Left lung (tissue), 4 donors: ENCODE measurements at regions not wholly inside any gene's neighbourhood (a gene's known extent, or its start where the extent isn't known, plus 50 kb on each side); places are given as distances from the start of the nearest gene placed in this dataset.

Source experiments
- ATAC-seq: fragments of 200-7000 bp; cut with Tn5 transposase; one replicate; pipeline ENCODE4 v1.9.1; 2020; ENCODE audit warnings: moderate library complexity
- DNase-seq, 4 donors: peaks; one replicate each; pipeline ENCODE4 v3.0.0-alpha.2; 2013 to 2020
- H3K27ac ChIP-seq, 2 donors: fragments of 200-600 bp; sonication (generic) in 1 of 2; one replicate each; pipeline versions ENCODE4 v1.5.0 to v1.8.0; 2020 to 2021
- H3K27me3 ChIP-seq, 2 donors: fragments of 200-600 bp; sonication (generic) in 1 of 2; one replicate each; pipeline versions ENCODE4 v1.5.0 to v1.8.0; 2020 to 2021
- H3K36me3 ChIP-seq, 2 donors: fragments of 200-600 bp; sonication (generic) in 1 of 2; one replicate each; pipeline versions ENCODE4 v1.5.0 to v1.8.0; 2020 to 2021
- H3K4me1 ChIP-seq, 2 donors: fragments of 200-600 bp; one replicate each; pipeline ENCODE4 v1.8.0; 2021
- H3K4me3 ChIP-seq, 2 donors: fragments of 200-600 bp; sonication (generic) in 1 of 2; one replicate each; pipeline versions ENCODE4 v1.5.0 to v1.8.0; 2020 to 2021; ENCODE audit warnings: mild to moderate bottlenecking in 1 of 2
- H3K9me3 ChIP-seq, 2 donors: fragments of 200-600 bp; sonication (generic) in 1 of 2; one replicate each; pipeline versions ENCODE4 v1.5.0 to v1.8.0; 2020 to 2021
- intact Hi-C, 2 donors: fragments of 100-400 bp; cut with DNase I; formaldehyde crosslinking; loops; one replicate each; pipeline versions ENCODE4 v1.11.2 to v1.14.2; 2022
- TF ChIP-seq, protein P1 (sequence below), 2 donors: fragments of 200-600 bp; sonication (generic) in 1 of 2; IDR thresholded peaks; one replicate each; pipeline versions ENCODE4 v1.5.0 to v1.8.0; 2021; ENCODE audit warnings: antibody characterized with exemption in 2 of 2
- donor health status: DM: no; HTN: yes; CAD: no.
- donor health status: DM: no; HTN: no; CAD: no.

DNA sequence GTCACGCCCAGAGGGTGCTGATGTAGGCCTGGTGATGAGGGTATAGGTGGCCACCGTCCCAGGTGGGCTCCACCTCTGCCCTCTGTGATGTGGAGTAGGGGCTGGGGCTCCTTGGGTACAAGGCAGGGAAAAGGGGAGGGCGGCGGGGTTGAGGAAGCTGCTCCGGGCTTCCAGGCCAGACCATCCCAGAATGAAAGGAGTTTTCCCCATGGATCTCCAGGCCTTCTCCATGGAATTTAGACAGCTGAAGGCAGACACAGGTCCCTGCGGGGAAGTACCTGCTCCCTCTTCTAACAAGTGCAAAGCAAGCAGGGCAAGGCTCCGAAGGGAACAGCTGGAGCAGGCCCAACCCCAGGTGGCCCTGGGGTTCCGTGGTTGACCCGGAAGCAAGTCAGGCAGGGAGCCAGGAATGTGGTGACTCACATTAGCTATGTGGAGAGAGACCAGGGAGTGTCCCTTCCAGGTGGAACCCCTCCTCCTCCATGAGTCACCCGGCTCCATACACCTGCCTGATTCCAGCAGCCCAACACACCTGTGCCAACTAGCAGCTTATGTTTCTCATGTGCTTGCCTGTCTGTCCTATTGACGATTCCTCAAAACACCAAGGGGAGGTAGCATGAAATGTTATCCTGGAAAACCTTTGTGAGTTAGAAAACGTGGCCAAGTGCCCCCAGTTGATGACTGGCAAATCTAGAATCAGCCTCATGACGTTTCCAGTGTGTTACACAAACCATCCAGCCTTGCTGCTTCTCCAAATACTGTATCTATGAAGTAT, 59.7 kb upstream of the SNX9 start:
- ATAC-seq (peak; percentile 85), DNase-seq (peak; percentile 31 to 93 (median 86))
- no peaks in the 10 kb centered on the region for H3K9me3 ChIP-seq
- no peak overlapping the region for H3K4me3 ChIP-seq
- no peaks in the 10 kb centered on the region for H3K36me3 ChIP-seq
- TF ChIP-seq, protein P1, sequence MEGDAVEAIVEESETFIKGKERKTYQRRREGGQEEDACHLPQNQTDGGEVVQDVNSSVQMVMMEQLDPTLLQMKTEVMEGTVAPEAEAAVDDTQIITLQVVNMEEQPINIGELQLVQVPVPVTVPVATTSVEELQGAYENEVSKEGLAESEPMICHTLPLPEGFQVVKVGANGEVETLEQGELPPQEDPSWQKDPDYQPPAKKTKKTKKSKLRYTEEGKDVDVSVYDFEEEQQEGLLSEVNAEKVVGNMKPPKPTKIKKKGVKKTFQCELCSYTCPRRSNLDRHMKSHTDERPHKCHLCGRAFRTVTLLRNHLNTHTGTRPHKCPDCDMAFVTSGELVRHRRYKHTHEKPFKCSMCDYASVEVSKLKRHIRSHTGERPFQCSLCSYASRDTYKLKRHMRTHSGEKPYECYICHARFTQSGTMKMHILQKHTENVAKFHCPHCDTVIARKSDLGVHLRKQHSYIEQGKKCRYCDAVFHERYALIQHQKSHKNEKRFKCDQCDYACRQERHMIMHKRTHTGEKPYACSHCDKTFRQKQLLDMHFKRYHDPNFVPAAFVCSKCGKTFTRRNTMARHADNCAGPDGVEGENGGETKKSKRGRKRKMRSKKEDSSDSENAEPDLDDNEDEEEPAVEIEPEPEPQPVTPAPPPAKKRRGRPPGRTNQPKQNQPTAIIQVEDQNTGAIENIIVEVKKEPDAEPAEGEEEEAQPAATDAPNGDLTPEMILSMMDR (IDR thresholded peaks at IDR 0.05), result no peak
- peak overlapping the region; percentile 69 to 76 for H3K27ac ChIP-seq
- peaks cover 24 to 56% of the 10 kb centered on the region in 2 donors for H3K4me1 ChIP-seq
- H3K27me3 ChIP-seq, result no peaks in the 10 kb centered on the region
- intact Hi-C loops, result loop anchor here in 1 of 2 donors (10.0 kb wide), 1 partner anchor 311 kb away; no protein-coding TSS in a partner anchor

DNA sequence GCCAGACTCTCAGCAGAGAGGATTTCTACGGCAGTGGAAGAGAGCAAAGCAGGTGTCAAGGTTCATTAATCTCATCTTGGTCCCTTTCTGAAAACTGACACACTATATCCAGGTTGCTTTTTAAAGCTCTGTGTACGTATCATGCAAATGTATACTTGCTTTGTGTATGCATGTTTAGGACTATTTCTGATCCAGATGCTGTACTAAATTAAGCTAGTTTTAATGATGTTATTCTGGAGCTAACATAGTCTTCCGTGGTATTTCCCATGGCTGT, 59.2 kb upstream of the SNX9 start:
- H3K36me3 ChIP-seq, result no peaks in the 10 kb centered on the region
- ATAC-seq (no peak), DNase-seq (no peak)
- H3K9me3 ChIP-seq, result no peaks in the 10 kb centered on the region
- peaks cover 24 to 57% of the 10 kb centered on the region in 2 donors for H3K4me1 ChIP-seq
- no peak overlapping the region for H3K4me3 ChIP-seq
- intact Hi-C loops, result loop anchor here in 1 of 2 donors (10.0 kb wide), 1 partner anchor 311 kb away; no protein-coding TSS in a partner anchor
- TF ChIP-seq, protein P1 (IDR thresholded peaks at IDR 0.05), result no peak
- peak overlapping the region; percentile 69 to 76 for H3K27ac ChIP-seq
- no peaks in the 10 kb centered on the region for H3K27me3 ChIP-seq

DNA sequence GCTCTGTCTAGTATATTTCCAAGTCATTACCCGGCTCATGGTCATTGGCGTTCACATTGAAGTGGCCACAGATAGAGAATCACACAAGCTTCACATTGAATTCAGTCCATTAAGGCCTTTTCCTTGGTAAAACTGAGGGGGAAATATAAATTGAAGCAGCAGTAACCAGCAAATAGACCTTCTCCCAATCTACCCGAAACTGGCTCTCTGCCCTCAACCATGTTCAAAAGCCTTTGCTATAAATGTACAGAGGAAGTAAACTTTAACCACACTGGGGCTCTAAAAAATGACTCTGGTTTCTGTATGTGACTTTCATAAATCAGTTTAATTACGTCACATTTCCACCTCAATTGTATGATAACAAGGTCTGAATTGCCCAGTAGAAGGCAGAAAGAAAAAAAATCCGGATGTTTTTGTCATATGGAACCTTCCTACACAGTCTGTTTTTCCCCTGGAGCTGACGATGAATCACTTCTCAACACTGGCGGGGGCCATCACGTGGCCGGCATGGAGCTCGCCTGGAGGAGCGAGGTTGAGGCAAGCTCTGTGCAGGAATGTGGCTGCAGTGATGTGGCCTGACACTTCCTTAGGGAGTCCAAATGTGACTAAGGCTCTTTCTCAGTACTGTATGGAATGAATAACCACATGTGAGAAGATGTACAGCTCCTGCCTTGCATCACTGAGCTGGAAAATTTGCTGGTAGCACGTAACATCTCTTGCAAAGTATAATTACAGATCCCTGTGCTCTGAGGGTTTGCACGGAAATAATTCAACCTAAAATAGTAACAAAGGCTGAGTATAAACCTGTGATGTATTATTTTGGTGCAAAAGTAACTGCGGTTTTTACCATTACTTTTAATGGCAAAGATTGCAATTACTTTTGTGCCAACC, 58.6 kb upstream of the SNX9 start:
- Histone ChIP-seq H3K4me3 (no peak overlapping the region), H3K9me3 (no peaks in the 10 kb centered on the region)

DNA sequence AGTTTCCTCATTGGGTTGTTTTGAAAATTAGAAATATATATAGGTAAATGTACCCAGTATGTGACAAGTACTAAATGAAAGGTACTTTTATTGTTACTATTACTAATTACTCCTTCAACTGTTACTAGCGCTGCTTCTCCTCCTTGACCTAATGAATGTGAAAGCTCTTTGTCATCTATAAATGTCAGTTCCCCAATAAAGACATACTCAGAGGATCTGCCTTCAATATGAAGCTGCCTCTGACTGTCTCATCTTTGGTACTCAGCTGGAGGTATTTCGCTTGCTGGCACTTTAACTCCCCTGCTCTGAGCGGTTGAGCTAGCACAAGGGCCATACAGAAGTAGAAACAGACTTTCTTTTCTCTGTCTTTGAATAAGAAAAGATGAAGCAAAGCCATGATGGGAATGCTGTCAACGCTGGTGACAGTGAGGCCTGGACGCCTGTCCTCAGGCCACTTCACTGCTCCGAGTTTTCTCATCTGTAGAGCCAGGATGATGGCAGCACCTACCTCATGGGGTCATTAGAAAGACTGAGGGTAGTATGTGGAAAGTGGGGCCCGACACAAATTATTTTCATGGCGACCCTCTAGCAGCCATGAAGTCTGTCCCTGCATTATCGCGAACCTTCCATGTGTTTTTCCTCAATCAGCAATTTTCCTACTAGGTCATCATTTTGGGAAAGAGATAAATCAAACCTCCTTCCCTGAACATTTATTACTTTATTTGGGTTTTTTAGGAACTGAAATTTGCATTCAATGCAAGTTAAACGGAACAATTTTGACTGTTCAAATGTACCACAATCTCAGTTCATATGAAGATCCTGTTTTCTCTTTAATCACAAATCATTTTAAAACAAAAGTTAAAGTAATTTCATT, 55.9 kb upstream of the SNX9 start:
- intact Hi-C loops, result loop anchor here in 1 of 2 donors (10.0 kb wide), 1 partner anchor 308 kb away; no protein-coding TSS in a partner anchor
- ATAC-seq (no peak), DNase-seq (no peak)
- Histone ChIP-seq H3K4me3 (no peak overlapping the region), H3K36me3 (no peaks in the 10 kb centered on the region), H3K4me1 (peaks cover 17 to 44% of the 10 kb centered on the region in 2 donors), H3K27ac (peak overlapping the region in 1 of 2 donors; percentile 71), H3K9me3 (no peaks in the 10 kb centered on the region), H3K27me3 (peaks cover 0 to 8% of the 10 kb centered on the region in 2 donors)
- TF ChIP-seq, protein P1 (IDR thresholded peaks at IDR 0.05), result no peak

More for the DNA sequence above, 58.6 kb upstream of the SNX9 start:
- intact Hi-C loops, result loop anchor here in 1 of 2 donors (10.0 kb wide), 1 partner anchor 310 kb away; no protein-coding TSS in a partner anchor
- peak overlapping the region; percentile 69 to 76 for H3K27ac ChIP-seq
- DNase-seq, result peak; percentile 41 to 94 (median 78)
- TF ChIP-seq, protein P1 (IDR thresholded peaks at IDR 0.05), result no peak
- no peaks in the 10 kb centered on the region for H3K36me3 ChIP-seq
- peak; percentile 80 for ATAC-seq
- H3K27me3 ChIP-seq, result no peaks in the 10 kb centered on the region
- H3K4me1 ChIP-seq, result peaks cover 24 to 62% of the 10 kb centered on the region in 2 donors
